ENCODE measurements at regions not wholly inside any gene's neighbourhood (a gene's known extent, or its start where the extent isn't known, plus 50 kb on each side); places are given as distances from the start of the nearest gene placed in this dataset.

- Histone ChIP-seq H3K18ac (ENCODE audit: extremely low read depth, low read length) (no peak overlapping the region), H4K8ac (ENCODE audit: extremely low read depth, insufficient read depth, low read length) (no peak overlapping the region), H3K79me2 (ENCODE audit: control insufficient read depth in 1 of 2, insufficient read depth in 2 of 2, low read length in 2 of 2) (no peaks in the 10 kb centered on the region), H2BK120ac (replicated peaks; ENCODE audit: low read depth, low read length) (no peak overlapping the region), H2AFZ (ENCODE audit: low read length) (no peak overlapping the region), H3K4ac (replicated peaks; ENCODE audit: insufficient read length, low read depth, low read length) (no peak overlapping the region), H4K5ac (ENCODE audit: insufficient read length, low read depth, low read length) (no peak overlapping the region), H2AK5ac (ENCODE audit: low read depth, low read length) (no peak overlapping the region), H3K36me3 (ENCODE audit: control insufficient read depth in 2 of 4, insufficient read depth in 4 of 4, low read length in 3 of 4) (no peaks in the 10 kb centered on the region), H3K4me1 (replicated peaks in 1 of 4; ENCODE audit: control insufficient read depth in 3 of 4, insufficient read depth in 4 of 4, low read length in 3 of 4) (no peaks in the 10 kb centered on the region), H2BK15ac (ENCODE audit: low read length) (no peak overlapping the region), H3K4me2 (ENCODE audit: insufficient read depth in 1 of 2, low read depth in 2 of 2, low read length in 2 of 2) (no peak overlapping the region), H4K91ac (replicated peaks; ENCODE audit: insufficient read length, low read length) (no peak overlapping the region), H3K27me3 (replicated peaks in 1 of 4; ENCODE audit: control insufficient read depth in 3 of 4, extremely low read depth in 1 of 4, insufficient read depth in 3 of 4, low read length in 3 of 4) (no peaks in the 10 kb centered on the region), H3K4me3 (ENCODE audit: extremely low read depth in 1 of 4, insufficient read depth in 2 of 4, low read depth in 3 of 4, low read length in 4 of 4) (no peak overlapping the region), H2BK5ac (ENCODE audit: low read depth, low read length) (no peak overlapping the region), H3K27ac (ENCODE audit: low read depth, low read length) (no peak overlapping the region), H2BK20ac (ENCODE audit: low read length) (no peak overlapping the region), H3K79me1 (ENCODE audit: low read depth, low read length) (no peaks in the 10 kb centered on the region; the same call in 1 of the 2 replicates), H3K9ac (replicated peaks in 1 of 4; ENCODE audit: extremely low read depth in 1 of 4, low read depth in 3 of 4, low read length in 3 of 4) (no peak overlapping the region), H4K20me1 (replicated peaks in 1 of 2; ENCODE audit: control insufficient read depth in 1 of 2, insufficient read depth in 2 of 2, low read length in 2 of 2) (no peaks in the 10 kb centered on the region), H3K23me2 (ENCODE audit: low read depth, low read length) (no peaks in the 10 kb centered on the region), H2BK12ac (ENCODE audit: low read depth, low read length) (no peak overlapping the region), H3K56ac (replicated peaks; ENCODE audit: insufficient read length, low read depth, low read length) (no peak overlapping the region), H3K23ac (ENCODE audit: insufficient read length) (no peak overlapping the region), H3K14ac (ENCODE audit: insufficient read length) (no peak overlapping the region), H3K9me3 (ENCODE audit: insufficient read depth in 2 of 2, low read depth in 1 of 2, low read length in 1 of 2) (no peaks in the 10 kb centered on the region)
- ChIA-PET CTCF (ENCODE audit: partially characterized antibody) (interaction anchor here (1.3 kb wide), 1 partner anchor 363 kb away, joined by 3 read pairs; no protein-coding TSS in a partner anchor), POLR2A (ENCODE audit: partially characterized antibody) (no interaction called here)
- DNase-seq (ENCODE audit: low read depth in 1 of 2, low spot score in 2 of 2): no peak
- WGBS, 2 experiments (ENCODE audit: extremely low coverage in 1 of 2, insufficient coverage in 1 of 2, insufficient read length in 1 of 2, insufficient replicate concordance in 2 of 2, low coverage in 1 of 2, low lambda C conversion rate in 2 of 2, missing lambda C conversion rate in 1 of 2): 90% methylated on average over 4 of the region's 4 CpGs; no CpG with 5 or more reads in 1 of the 2 experiments
- no peak for FAIRE-seq
- TF ChIP-seq SP2 (IDR thresholded peaks at IDR 0.05; ENCODE audit: low read length) (no peak), SUZ12 (IDR thresholded peaks at IDR 0.05; ENCODE audit: low read length) (no peak), CBX8 (IDR thresholded peaks at IDR 0.05; ENCODE audit: borderline replicate concordance, low read depth, low read length) (no peak), POLR2A (IDR thresholded peaks at IDR 0.05; ENCODE audit: control extremely low read depth in 1 of 2, low read depth in 2 of 2, low read length in 2 of 2) (no peak), EP300 (IDR thresholded peaks at IDR 0.05; ENCODE audit: borderline replicate concordance in 1 of 2, low read depth in 2 of 2, low read length in 2 of 2) (no peak), CBX5 (IDR thresholded peaks at IDR 0.05; ENCODE audit: low read depth, low read length) (no peak), TEAD4 (IDR thresholded peaks at IDR 0.05; ENCODE audit: low read depth, low read length) (no peak), POLR2AphosphoS5 (IDR thresholded peaks at IDR 0.05; ENCODE audit: low read depth, low read length) (no peak), BRCA1 (IDR thresholded peaks at IDR 0.05; ENCODE audit: low read depth, low read length) (no peak), KDM1A (IDR thresholded peaks at IDR 0.05; ENCODE audit: borderline replicate concordance, low read length) (no peak), FOSL1 (IDR thresholded peaks at IDR 0.05; ENCODE audit: insufficient read depth, low read depth, low read length) (no peak), RBBP5 (IDR thresholded peaks at IDR 0.05; ENCODE audit: borderline replicate concordance, low read depth, low read length) (no peak), SAP30 (IDR thresholded peaks at IDR 0.05; ENCODE audit: insufficient read depth, insufficient replicate concordance, low read length) (no peak), RXRA (IDR thresholded peaks at IDR 0.05; ENCODE audit: insufficient read depth, low read depth, low read length) (no peak), SP1 (IDR thresholded peaks at IDR 0.05; ENCODE audit: low read depth, low read length) (no peak), SRF (IDR thresholded peaks at IDR 0.05; ENCODE audit: low read depth, low read length) (no peak)
Measured at GRCh38 chr4:144209491-144209890, 69.0 kb upstream of the GYPA start.

All from H1 (cell line).